ENCODE measurements at regions not wholly inside any gene's neighbourhood (a gene's known extent, or its start where the extent isn't known, plus 50 kb on each side); places are given as distances from the start of the nearest gene placed in this dataset.

DNA sequence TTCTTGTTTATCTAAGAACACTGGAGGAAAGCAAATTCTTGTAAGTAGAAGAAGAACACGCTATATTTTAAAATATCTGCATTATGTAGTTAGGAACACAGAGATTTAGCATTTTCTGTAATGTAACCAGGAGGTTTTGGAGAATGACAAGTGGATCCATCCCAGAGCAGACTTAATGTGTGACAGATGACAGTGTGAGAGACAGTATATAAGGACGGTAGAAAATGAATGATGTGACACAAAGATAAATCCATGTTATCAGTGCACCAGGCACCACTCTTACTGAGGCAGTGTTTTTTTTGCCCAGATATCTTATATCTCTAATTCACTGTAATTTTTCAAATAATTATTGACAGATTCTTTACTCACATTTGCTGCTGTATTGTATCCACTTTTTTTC, 239.0 kb upstream of the KCNN2 start:
- TF ChIP-seq POLR2AphosphoS5 (IDR thresholded peaks at IDR 0.05) (no peak), POLR2A (IDR thresholded peaks at IDR 0.05) (no peak)
- TF ChIP-seq, protein P1, sequence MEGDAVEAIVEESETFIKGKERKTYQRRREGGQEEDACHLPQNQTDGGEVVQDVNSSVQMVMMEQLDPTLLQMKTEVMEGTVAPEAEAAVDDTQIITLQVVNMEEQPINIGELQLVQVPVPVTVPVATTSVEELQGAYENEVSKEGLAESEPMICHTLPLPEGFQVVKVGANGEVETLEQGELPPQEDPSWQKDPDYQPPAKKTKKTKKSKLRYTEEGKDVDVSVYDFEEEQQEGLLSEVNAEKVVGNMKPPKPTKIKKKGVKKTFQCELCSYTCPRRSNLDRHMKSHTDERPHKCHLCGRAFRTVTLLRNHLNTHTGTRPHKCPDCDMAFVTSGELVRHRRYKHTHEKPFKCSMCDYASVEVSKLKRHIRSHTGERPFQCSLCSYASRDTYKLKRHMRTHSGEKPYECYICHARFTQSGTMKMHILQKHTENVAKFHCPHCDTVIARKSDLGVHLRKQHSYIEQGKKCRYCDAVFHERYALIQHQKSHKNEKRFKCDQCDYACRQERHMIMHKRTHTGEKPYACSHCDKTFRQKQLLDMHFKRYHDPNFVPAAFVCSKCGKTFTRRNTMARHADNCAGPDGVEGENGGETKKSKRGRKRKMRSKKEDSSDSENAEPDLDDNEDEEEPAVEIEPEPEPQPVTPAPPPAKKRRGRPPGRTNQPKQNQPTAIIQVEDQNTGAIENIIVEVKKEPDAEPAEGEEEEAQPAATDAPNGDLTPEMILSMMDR (IDR thresholded peaks at IDR 0.05 in 8 of 11, conservative IDR thresholded peaks at IDR 0.05 in 3 of 11), result no peak
